ENCODE measurements at regions not wholly inside any gene's neighbourhood (a gene's known extent, or its start where the extent isn't known, plus 50 kb on each side); places are given as distances from the start of the nearest gene placed in this dataset.

DNA sequence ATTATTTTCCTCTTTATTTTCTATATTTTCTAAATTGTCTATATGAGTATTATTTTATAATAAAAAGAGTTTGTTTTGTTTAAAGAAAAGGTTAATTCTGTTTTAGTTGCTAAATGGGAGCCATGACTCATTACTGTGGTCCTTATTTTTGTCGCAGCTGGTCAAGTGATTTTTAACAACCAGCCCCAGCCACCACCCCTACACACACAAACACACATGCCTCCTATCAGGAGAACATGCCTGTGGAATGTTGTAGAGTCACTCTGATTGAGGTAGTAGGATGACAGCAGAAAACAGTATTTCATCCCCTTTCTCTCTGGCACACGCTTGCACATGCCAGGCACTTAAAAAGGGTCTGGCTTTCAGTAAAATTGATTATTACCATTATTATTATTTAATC lies 68.6 kb upstream of the GDF10 start:
- Histone ChIP-seq H3K27me3 (ENCODE audit: control insufficient read depth, insufficient read depth, low read length) (no peaks in the 10 kb centered on the region), H3K4me3 (ENCODE audit: low read depth, low read length) (no peak overlapping the region), H3K36me3 (ENCODE audit: control insufficient read depth, insufficient read depth, low read length) (no peaks in the 10 kb centered on the region)
- no peak for DNase-seq (ENCODE audit: low read depth)
- no peak for TF ChIP-seq CTCF (IDR thresholded peaks at IDR 0.05; ENCODE audit: insufficient read depth, low read length, poor library complexity, severe bottlenecking)

DNA sequence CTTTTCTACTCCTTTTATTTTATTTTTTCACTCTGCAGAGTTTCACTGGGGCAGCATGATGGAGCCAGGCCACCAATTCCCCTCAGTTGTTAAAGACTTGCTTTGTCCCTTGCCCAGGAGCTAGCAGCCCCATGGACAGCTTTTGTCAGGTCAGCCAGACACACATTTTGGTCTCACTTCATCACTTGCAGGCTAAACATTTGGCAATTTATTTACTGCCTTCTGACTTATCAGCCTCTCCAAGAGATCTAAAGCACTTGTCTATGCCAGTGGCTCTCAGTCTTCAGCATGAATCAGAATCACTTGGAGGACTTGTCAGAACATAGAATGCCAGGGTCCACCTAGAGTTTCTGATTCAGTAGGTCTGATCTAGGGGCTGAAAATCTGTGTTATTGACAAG lies 66.4 kb upstream of the GDF10 start:
- H3K4me3 ChIP-seq (ENCODE audit: low read depth, low read length): no peak overlapping the region
- H3K36me3 ChIP-seq (ENCODE audit: control insufficient read depth, insufficient read depth, low read length): no peaks in the 10 kb centered on the region
- no peak for DNase-seq (ENCODE audit: low read depth)
- no peaks in the 10 kb centered on the region for H3K27me3 ChIP-seq (ENCODE audit: control insufficient read depth, insufficient read depth, low read length)
- no peak for TF ChIP-seq CTCF (IDR thresholded peaks at IDR 0.05; ENCODE audit: insufficient read depth, low read length, poor library complexity, severe bottlenecking)

DNA sequence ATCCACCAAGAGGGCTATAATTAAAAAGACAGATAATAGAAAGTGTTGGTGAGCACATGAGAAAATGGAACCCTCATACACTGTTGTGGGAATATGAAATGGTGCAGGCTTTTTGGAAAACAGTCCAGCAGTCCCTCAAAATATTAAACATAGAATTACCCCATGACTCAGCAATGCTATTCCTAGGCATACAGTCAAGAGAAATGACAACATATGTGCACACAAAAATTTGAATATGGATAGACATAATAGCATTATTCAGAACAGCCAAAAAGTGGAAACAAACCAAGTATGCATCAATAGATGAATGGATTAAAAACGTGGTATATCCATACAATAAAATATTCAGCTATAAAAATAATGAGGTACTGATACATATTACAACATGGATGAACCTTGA lies 64.5 kb upstream of the GDF10 start:
- Histone ChIP-seq H3K27me3 (ENCODE audit: control insufficient read depth, insufficient read depth, low read length) (no peaks in the 10 kb centered on the region), H3K4me3 (ENCODE audit: low read depth, low read length) (no peak overlapping the region), H3K36me3 (ENCODE audit: control insufficient read depth, insufficient read depth, low read length) (no peaks in the 10 kb centered on the region)
- DNase-seq (ENCODE audit: low read depth): no peak
- TF ChIP-seq CTCF (IDR thresholded peaks at IDR 0.05; ENCODE audit: insufficient read depth, low read length, poor library complexity, severe bottlenecking): no peak

DNA sequence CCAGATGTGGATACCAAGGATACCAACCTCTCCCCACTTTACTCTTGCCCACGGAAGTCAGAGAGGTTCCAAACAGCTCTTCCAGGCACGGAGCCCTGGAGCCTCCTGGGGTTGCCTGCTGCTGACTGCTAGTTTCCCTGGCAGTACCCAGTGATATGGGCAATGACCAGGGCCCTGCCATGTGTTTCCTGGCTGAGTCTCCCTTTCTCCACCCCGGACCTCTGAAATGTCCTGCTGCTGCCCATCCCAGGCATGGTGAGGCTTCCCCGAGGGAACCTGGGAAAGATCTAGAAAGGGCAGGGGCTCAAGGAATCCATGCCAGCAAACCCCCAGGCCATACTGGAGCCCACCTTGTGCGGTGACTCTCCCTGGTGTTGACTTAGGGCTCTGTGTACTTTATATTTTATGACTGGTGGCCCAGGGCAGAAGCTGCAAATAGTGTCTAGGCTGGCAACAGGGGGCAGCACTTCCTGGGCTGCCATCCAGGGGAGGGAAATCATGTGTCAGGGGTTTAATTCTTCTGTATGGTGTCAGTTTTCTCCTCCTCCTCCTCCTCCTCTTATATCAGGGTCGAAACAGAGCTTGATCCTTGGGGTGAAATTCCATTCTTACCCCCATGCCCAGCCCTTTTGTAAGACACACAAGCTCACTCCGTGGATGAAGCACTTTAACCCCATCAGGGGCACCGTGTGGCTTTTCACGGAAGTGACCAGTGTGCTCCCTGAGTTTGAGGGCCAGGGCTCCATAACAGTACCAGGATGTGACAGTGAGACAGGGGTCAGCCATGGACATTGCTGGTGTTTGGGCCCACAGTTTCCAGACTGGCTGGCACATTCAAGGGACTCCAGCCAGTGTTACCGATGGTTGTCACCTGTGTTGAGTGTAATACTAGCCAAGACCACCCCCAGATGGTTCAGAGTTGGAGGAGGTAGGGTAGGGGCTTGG lies 62.4 kb upstream of the GDF10 start:
- H3K27me3 ChIP-seq (ENCODE audit: control insufficient read depth, insufficient read depth, low read length): peaks cover 3% of the 10 kb centered on the region
- TF ChIP-seq CTCF (IDR thresholded peaks at IDR 0.05; ENCODE audit: insufficient read depth, low read length, poor library complexity, severe bottlenecking): no peak
- H3K36me3 ChIP-seq (ENCODE audit: control insufficient read depth, insufficient read depth, low read length): no peaks in the 10 kb centered on the region
- H3K4me3 ChIP-seq (ENCODE audit: low read depth, low read length): no peak overlapping the region
- no peak for DNase-seq (ENCODE audit: low read depth)

DNA sequence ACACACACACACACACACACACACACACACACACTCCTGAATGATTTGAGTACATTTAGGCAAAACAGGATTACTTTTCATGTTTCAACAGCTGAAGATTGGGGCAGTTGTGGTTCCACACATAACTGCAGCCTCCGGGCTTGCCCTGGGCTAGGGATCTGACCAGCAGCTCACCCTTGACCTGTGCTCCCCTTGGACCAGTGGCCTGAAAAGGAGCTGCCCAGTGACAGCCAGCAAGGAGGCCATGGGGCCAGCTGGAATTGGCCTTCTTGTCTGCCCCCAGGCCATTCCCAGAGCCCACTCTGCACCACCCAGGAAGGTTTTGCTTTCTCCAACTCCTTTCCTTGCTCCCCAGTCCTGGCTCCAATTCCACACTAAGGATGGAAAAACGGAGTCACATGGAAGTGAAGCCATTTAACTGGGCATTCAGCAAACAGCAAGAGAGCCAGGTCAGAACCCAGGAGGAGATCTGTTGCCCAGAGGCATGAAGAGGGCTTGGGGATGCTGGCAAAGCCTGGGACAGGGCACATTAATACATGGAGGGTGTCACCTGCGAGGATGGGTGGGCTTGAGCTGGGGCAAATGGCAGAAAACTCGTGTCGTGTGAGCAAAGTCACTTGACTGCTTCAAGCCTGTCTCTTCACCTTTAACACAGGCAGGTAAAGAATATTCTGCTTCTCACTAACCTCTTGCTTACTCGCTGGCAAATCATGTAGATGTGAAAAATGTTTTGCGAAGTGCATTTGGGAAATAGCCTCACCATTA lies 61.5 kb upstream of the GDF10 start:
- DNase-seq (ENCODE audit: low read depth): no peak
- TF ChIP-seq CTCF (IDR thresholded peaks at IDR 0.05; ENCODE audit: insufficient read depth, low read length, poor library complexity, severe bottlenecking): no peak
- peaks cover 3% of the 10 kb centered on the region for H3K27me3 ChIP-seq (ENCODE audit: control insufficient read depth, insufficient read depth, low read length)
- H3K36me3 ChIP-seq (ENCODE audit: control insufficient read depth, insufficient read depth, low read length): no peaks in the 10 kb centered on the region
- no peak overlapping the region for H3K4me3 ChIP-seq (ENCODE audit: low read depth, low read length)

Measured in kidney epithelial cell (primary cell).